H1 (cell line): ENCODE measurements at regions not wholly inside any gene's neighbourhood (a gene's known extent, or its start where the extent isn't known, plus 50 kb on each side); places are given as distances from the start of the nearest gene placed in this dataset.

Experiments used
- BACH1 ChIP-seq: IDR thresholded peaks from 2 replicates; pipeline ENCODE4 v1.6.1; 2012; ENCODE audit warnings: low read length, improper control_type of control experiment
- CTCF ChIP-seq, 3 experiments: IDR thresholded peaks; 1 replicate in 2 of 3; 2 replicates in 1 of 3; pipeline versions ENCODE4 v1.5.1 to v1.6.1; 2011; ENCODE audit warnings: low read length in 3 of 3, mild to moderate bottlenecking in 3 of 3, inconsistent platforms in 2 of 3, low read depth in 1 of 3, moderate library complexity in 1 of 3; ENCODE audit not compliant: insufficient read depth in 1 of 3; ENCODE audit errors: control extremely low read depth in 1 of 3
- EGR1 ChIP-seq: IDR thresholded peaks from 2 replicates; pipeline ENCODE4 v1.6.1; 2011; ENCODE audit warnings: low read depth, low read length, borderline replicate concordance
- GABPA ChIP-seq: IDR thresholded peaks from 2 replicates; pipeline ENCODE4 v1.6.1; 2011; ENCODE audit warnings: mild to moderate bottlenecking, low read length, moderate library complexity, borderline replicate concordance; ENCODE audit not compliant: insufficient read depth
- HDAC2 ChIP-seq, 2 experiments: fragments of 300-600 bp in 1 of 2; sonication (generic) in 1 of 2; IDR thresholded peaks; 2 replicates each; pipeline ENCODE4 v1.6.1; 2011 to 2012; ENCODE audit warnings: low read depth in 2 of 2, low read length in 2 of 2, mild to moderate bottlenecking in 2 of 2, moderate library complexity in 2 of 2, borderline replicate concordance in 1 of 2, inconsistent platforms in 1 of 2
- JUN ChIP-seq: IDR thresholded peaks from 2 replicates; pipeline ENCODE4 v1.6.1; 2011; ENCODE audit warnings: low read depth, mild to moderate bottlenecking, improper control_type of control experiment, low read length
- MAFK ChIP-seq: IDR thresholded peaks from 2 replicates; pipeline ENCODE4 v1.6.1; 2012; ENCODE audit warnings: low read depth, mild to moderate bottlenecking, improper control_type of control experiment, low read length
- NRF1 ChIP-seq: IDR thresholded peaks from 2 replicates; pipeline ENCODE4 v1.6.1; 2011; ENCODE audit warnings: mild to moderate bottlenecking, low read depth, low read length, improper control_type of control experiment
- POLR2A ChIP-seq, 2 experiments: IDR thresholded peaks; 1 replicate in 1 of 2; 2 replicates in 1 of 2; pipeline ENCODE4 v1.6.1; 2011; ENCODE audit warnings: low read depth in 2 of 2, low read length in 2 of 2, mild to moderate bottlenecking in 2 of 2; ENCODE audit errors: control extremely low read depth in 1 of 2
- RXRA ChIP-seq: IDR thresholded peaks from 2 replicates; pipeline ENCODE4 v1.6.1; 2011; ENCODE audit warnings: low read depth, mild to moderate bottlenecking, low read length, moderate library complexity; ENCODE audit not compliant: insufficient read depth

DNA sequence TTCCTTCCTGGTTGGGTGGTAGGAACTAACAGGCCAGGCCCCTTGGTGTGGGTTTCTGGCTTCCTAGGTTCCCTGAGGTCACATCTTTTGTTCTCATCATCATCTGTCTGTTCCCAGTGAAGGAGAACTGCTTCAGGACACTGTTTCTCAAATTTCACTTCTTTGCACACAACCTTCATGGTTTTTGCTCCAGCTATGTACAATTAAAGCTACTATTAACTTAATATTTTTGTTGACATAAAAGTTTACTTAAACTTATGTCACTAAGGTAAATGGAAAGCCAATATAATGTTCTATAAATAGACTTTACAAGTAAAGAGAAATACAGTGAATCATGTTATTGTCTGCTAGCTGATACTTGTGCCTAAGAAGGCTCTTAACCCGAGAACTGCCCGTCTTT lies 120.7 kb upstream of the KCNG1 start:
- no peak for TF ChIP-seq JUN
- TF ChIP-seq RXRA = no peak
- no peak for TF ChIP-seq CTCF (IDR thresholded peaks at IDR 0.05; ENCODE audit: control extremely low read depth in 1 of 3, insufficient read depth in 1 of 3, low read depth in 1 of 3, low read length in 3 of 3)
- TF ChIP-seq MAFK = no peak
- TF ChIP-seq GABPA = no peak
- TF ChIP-seq POLR2A (IDR thresholded peaks at IDR 0.05; ENCODE audit: control extremely low read depth in 1 of 2, low read depth in 2 of 2, low read length in 2 of 2) = no peak
- TF ChIP-seq HDAC2 (IDR thresholded peaks at IDR 0.05; ENCODE audit: borderline replicate concordance in 1 of 2, low read depth in 2 of 2, low read length in 2 of 2) = no peak
- no peak for TF ChIP-seq BACH1
- no peak for TF ChIP-seq NRF1
- no peak for TF ChIP-seq EGR1
